ENCODE measurements at regions not wholly inside any gene's neighbourhood (a gene's known extent, or its start where the extent isn't known, plus 50 kb on each side); places are given as distances from the start of the nearest gene placed in this dataset.
"Not testable (repeated sequence)": the region's sequence is repeated elsewhere in the genome, so short reads cannot be mapped to it uniquely, and the experiment has no call there.

DNA sequence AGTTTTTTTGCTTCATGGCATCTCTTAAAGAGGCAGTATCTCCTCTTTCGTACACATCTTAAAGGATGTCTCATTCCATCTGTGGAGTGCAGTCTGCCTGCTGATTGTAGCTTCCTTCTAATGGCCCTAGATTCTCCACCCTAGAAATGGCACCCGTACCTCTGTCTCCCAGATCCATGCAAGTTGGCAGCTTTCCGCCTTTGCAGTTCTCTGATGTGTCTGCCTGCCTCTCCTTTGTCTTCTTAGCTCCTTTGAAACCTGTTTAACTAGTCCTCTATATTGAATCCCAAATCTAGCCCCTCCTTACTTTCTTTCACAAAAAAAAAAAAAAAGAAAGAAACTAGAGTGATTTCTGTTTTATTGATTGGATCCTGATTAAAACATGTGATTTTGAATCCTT, 1025.0 kb downstream of the ZPLD1 start:
- DNase-seq (ENCODE audit: low read depth, low spot score) = no peak

DNA sequence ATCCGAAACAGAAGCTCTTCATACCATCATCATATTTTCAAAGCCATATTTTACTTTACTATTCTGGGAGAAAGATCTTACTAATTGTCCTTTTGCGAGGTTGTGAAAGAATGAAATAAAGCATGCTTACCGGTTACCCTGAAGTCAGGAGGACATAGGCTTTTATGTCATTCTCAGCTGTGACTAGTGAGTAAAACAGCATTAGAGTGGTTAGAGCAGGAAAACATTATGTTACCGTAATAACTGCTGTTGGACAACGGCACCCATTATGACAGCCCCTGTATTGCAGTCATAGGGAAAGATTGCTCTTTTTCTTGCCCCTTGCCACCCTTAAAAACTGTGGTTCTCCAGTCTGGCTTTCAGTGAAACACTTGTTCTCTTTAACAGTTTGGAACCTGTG, 1035.7 kb downstream of the ZPLD1 start:
- no peak for DNase-seq (ENCODE audit: low read depth, low spot score)

DNA sequence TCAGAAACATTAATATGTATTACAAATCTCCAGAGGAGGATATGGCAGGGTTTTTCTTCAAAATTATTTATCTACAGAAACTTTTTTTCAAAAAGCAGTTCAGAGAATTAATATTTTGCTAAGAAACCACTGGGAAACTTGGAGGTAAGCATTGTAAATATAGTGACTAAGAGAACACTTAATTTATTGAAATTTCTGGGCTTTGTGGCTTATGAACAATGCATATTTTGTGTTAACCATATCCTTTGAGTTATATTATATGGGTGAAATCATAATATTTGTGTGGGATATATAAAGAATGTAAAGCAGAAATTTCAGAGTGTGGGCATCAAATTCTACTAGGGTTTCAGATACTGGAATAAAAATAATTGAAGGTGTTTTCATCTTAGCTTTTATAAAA, 1059.2 kb downstream of the ZPLD1 start:
- no peak for DNase-seq (ENCODE audit: low read depth, low spot score)

DNA sequence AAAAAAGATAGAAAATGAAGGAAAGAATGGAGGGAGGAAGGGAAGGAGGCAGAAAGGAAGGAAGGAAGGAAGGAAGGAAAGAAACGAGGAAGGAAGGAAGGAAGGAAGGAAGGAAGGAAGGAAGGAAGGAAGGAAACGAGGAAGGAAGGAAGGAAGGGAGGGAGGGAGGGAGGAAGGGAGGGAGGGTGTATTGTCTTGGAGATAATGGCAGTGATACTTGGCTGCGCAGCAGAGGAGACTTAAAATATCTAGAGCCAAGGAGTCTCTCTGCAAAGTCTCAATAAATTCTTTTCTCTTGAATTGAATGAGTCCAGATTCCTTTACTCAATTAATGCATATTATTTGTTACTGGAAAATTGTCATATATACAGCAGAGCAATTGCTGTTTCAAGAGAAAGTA, 1059.7 kb downstream of the ZPLD1 start:
- no peak for DNase-seq (ENCODE audit: low read depth, low spot score)

DNA sequence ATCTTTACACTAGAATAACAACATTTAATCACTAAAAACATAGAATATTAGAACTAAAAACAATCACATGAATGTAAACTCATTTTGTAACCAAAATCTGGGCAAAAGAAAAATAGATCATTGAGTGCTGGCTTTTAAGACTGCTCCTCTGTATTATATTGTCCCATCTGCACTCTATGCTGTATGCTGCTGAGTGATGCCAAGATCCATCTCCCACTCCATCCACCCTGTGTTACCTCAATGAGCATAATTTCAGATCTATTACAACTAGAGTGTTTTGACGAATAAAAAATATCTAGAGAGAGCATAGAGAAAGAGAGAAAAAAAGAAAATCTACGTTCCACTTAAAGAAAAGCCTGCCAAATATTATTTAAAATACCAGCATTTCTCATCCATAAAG, 1060.4 kb downstream of the ZPLD1 start:
- no peak for DNase-seq (ENCODE audit: low read depth, low spot score)

DNA sequence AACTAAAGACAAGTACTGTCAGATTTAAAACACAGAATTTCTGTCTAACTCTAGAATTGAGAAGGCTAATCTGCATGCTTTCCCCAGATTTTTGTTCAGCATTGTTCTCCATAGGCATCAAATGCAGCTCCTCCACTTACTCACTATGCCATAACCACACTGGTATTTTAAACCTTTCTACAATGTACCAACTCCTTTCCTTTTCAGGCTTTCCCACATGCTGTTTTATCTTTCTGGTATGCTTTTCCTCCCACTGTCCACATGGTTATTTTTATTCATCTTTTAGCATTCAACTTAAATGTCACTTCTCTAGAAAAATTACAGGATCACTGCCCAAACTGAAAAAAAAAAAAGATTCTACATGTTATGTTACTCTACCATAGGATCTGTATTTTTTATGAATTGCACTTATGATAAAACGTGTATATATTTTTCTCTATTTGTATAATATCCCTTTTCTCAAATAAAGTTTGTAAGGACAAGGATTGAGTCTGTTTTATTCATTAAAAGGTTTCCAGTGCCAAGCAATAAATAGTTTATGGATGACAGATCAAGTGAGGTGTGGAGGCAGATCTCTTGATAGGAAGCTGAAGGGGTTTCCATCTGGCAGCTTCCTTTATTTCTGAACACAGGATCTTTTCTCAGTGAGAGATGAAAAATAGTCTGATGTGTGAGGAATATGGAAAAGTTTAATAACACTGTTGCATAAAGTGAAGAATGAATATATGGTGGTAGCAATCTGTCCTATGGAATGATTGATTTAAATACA, 1064.5 kb downstream of the ZPLD1 start:
- no peak for DNase-seq (ENCODE audit: low read depth, low spot score)

DNA sequence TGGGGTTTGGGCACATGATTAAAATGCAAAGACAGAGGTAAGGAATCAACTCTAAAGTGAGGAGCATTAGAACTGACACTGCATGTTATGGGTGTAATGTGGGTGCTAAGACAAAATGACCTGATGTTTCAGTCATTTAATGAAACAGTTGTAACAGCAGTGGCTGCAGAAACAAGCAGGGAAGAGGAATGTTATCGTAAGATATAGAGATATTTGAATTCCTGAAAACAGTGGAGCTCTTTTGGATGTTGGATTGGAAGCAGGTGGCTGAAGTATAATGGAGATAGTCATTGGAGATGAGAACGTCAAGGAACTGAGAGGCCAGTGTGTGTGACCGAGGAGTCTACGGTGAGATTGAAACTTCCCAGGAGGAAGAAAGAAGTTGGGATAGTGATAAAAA, 1065.2 kb downstream of the ZPLD1 start:
- no peak for DNase-seq (ENCODE audit: low read depth, low spot score)

DNA sequence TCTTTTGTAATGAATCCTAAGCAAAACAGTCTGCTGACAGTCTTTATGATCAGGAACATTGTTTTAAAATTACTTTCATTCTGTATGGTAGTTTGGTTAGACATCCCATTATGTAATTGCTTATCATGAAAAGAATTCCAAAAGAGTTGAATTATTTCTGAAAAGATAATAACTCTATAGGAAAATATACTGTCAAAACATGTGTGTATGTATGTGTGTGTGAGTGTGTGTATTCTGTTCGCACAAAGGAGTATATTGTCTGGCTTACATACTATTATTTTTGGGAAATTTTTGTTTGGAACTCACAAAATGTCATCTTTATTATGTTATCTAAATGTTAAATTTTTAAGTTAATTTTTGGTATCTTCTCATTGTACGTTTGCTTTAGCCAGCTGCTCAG, 1075.9 kb downstream of the ZPLD1 start:
- no peak for DNase-seq (ENCODE audit: low read depth, low spot score)

DNA sequence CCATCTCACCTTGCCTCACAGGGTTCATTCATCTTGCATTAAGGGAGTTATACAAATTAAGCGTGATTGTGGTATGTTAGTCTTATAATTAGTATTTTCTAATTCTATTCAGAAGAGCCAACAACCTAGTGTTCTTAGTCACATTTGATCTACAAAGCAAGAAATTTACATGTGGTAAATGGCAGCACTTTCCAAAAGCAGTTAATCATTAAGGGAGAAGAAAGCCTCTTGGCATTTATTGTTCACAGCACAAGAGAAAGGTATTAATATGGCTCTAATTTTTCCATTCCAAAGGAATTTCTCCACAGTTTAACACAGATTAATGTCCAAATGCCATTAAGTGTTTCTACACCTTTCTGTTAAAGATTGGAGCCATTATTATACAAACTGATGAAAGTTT, 1077.1 kb downstream of the ZPLD1 start:
- DNase-seq (ENCODE audit: low read depth, low spot score) = no peak

DNA sequence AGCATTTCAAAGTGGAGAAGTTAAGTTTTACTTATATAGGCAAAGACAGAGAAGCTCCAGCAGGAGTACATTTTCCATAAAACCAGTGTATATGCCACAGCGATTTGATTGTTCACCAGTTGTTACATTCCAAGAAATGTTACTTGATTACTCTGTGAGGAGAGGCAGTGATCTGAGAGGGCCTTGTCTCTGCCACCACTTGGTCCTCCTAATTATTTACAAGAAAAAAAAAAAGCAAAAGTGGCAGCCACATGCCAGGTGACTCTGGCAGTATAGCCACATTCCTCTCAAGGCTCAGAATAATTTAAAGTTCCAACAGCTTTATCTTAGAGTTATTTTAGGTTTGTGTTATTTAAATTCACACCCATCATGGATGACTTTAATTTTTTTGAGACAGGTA, 1077.8 kb downstream of the ZPLD1 start:
- DNase-seq (ENCODE audit: low read depth, low spot score) = no peak

DNA sequence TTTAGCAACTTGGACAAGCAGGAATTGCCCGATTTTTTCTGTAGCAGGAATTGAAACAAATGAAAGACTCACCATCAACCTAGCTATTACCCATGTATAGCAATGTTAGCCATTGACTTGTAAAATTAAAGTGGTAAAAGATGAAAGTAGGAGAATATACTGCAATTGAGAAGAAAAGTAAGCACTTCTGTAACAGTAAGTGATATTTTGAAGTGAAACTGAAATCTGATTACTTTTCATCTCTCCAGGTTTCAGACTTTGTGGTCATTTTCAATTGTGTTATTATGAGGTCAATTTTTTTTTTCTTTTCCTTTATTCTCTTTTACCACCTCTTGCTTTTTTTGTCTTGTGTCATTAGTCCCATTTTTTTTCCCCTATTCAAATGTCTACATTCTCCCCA, 1078.2 kb downstream of the ZPLD1 start:
- DNase-seq (ENCODE audit: low read depth, low spot score) = no peak

DNA sequence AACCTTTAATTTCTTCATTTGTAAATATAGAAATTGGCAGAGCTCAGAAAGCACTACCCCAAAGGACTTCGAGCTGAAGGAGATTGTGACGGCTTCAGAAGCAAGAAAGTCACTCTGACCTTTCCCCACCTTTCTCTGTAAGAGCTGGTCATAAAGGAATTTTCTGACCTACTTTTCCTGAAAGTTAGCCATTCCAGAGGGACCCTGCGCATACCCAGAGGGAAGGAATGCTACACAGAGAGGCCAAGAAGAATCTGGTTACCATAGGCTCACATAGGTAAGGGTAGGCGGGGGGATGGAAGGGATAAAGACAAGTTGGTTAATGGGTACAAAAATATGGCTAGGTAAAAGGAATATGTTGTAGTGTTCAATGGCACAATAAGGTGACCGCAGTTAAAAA, 1080.3 kb downstream of the ZPLD1 start:
- DNase-seq (ENCODE audit: low read depth, low spot score) = no peak

DNA sequence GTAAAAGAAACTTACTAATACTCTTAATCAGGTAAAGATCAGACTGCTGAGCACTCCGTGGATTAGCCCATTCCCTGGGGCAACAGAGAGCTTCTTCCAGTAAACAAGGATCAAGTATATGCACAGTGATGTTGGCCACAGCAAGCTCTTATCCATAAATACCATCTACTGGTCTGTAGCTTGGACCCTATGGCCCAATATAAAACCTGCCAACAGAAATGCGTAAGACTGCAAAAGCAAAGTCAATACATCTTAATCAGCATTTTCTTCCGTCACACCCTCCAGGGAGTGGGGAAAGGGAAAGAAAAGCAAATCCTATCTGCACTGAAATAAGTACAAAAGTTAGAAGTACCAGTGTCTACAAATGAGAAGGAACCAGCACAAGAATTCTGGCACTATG, 1082.1 kb downstream of the ZPLD1 start:
- no peak for DNase-seq (ENCODE audit: low read depth, low spot score)

DNA sequence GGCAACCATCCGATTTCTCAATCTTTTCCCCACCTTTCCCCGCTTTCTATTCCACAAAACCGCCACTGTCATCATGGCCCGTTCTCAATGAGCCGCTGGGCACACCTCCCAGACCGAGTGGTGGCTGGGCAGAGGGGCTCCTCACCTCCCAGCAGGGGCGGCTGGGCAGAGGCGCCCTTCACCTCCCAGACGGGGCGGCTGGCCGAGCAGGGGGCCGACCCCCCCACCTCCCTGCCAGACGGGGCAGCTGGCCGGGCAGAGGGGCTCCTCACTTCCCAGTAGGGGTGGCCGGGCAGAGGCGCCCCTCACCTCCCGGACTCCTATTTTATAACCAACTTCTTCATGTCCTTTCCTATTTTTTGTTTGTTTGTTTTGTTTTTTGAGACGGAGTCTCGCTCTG, 1096.5 kb downstream of the ZPLD1 start:
- DNase-seq (ENCODE audit: low read depth, low spot score) = not testable (repeated sequence)

DNA sequence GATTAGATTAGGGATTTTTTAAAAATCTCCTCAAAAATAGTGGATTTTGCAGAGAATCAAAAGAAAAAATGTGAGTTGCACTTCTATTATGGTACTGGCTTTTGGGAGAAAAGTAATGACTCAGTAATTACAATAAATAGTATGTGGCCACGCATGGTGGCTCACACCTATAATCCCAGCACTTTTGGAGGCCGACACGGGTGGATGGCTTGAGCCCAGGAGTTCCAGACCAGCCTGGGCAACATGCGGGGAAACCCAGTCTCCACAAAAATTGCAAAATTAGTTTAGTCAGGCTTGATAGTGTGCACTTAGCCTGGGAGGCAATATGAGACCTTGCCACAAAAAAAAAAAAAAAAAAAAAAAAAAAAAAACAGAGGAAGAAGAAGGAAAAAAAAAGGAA, 1098.2 kb downstream of the ZPLD1 start:
- DNase-seq (ENCODE audit: low read depth, low spot score) = no peak

DNA sequence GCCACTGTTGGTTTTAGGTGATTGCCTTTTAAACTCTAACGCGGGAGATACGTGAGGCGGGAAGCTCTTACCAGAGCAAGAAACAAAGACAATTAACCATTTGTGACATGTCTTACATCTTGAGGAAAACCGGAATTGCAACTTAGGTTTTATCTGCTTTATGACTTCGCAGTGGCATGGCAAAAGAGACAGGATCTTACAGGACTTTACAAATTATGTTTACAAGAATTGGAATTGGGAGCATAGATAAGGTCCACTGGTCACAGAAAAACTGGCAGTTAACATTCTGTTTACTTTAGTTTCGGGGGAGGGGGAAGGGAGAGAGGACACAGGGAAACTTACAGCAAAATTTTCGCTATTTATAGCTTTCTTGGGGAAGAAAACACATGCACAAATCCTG, 1119.6 kb downstream of the ZPLD1 start:
- no peak for DNase-seq (ENCODE audit: low read depth, low spot score)

DNA sequence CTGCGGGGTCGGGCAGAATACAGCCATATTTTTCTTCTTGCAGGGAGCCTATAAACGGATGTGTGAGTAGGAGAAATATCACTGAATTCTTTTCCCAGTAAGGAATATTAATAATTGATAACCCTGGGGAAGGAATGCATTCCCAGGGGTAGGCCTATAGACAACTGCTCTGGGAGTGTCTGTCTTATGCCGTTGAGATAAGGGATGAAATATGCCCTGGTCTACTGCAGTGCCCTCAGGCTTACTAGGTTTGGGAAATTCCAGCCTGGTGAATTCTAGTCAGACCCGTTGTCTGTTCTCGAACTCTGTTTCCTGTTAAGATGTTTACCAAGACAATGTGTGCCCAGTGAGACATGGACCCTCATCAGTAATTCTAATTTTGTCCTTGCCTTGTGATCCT, 1129.3 kb downstream of the ZPLD1 start:
- DNase-seq (ENCODE audit: low read depth, low spot score) = not testable (repeated sequence)

DNA sequence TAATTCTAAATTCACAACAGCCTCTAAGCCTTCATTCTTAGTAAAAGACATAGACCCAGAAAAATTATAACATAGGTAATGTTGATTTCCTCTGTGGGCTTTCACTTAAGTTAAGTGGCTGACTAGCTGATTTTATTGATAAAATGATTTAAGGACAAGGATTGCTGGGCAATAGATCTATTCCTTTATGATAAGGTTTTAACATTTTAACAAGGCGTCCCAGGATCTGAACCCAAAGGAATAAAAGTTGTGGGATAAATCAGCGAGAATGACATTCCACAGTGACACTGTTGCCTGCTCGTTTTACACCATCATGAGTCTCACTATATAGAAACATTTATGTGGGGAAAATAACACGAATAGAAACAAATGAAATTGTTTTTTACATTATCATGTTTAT, 1151.0 kb downstream of the ZPLD1 start:
- DNase-seq (ENCODE audit: low read depth, low spot score) = no peak

DNA sequence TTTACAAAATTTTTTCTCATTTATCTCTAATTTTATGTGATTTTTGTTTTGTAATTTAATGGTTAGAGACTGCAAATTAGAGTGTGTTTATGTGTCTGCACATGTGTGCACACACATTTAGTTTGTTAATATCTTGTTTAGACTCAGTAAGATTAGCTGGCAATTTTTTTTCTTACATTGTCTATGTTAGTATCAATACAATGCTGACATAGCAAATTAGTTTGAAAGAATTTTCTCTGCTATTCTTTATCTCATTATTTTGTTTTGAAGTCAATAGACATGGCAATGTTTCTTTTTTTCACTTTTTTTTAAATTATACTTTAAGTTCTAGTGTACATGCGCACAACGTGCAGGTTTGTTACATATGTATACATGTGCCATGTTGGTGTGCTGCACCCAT, 1155.0 kb downstream of the ZPLD1 start:
- no peak for DNase-seq (ENCODE audit: low read depth, low spot score)

DNA sequence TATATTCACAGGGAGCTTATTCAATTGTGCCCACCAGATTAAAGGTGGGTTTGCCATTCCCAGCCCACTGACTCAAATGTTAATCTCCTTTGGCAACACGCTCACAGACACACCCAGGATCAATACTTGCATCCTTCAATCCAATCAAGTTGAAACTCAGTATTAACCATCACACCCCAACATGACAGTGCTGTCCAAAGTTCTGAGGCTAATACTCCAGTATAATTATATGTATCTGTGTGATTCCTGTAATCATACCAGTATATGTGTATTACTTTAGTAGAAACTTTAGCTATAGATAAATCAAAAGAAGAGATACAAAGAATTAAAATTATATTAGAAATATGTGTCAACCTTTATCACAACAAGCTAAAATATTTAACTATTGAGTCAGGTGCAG, 1166.0 kb downstream of the ZPLD1 start:
- DNase-seq (ENCODE audit: low read depth, low spot score) = no peak

DNA sequence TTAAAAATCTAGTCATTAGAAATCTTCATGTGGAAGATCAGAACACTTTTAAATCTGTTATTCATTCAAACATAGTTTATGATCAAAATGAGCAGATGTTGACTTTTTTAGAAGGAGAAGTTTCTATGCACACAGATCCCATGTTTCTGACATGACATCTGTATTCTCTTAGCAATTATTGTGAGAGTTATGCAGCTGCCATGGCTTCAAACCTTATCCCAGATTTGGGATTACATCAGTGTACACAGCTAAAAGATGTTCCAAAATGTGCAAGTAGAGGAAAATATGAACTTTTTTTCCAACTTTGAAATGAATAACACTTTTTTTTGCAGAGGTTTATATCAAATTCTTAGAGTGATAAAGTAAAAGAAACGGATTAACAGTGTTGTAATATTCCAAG, 1166.9 kb downstream of the ZPLD1 start:
- no peak for DNase-seq (ENCODE audit: low read depth, low spot score)

DNA sequence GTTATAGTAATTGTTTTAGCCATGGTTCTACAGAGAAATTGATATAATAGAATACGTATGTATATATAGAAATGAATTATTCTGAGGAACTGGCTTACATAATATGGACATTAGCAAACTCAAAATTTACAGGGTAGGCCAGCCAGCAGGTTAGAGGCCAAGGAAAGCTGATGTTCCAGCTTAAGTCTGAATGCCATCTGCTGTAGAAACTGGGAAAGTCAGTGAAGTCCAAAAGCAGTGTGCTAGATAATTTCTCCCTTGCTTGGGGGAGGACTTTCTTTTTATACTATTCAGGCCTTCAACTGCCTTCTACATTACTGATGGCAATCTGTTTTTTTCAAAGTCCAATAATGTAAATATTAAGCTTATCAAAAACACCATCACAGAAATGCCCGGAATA, 1174.7 kb downstream of the ZPLD1 start:
- no peak for DNase-seq (ENCODE audit: low read depth, low spot score)

DNA sequence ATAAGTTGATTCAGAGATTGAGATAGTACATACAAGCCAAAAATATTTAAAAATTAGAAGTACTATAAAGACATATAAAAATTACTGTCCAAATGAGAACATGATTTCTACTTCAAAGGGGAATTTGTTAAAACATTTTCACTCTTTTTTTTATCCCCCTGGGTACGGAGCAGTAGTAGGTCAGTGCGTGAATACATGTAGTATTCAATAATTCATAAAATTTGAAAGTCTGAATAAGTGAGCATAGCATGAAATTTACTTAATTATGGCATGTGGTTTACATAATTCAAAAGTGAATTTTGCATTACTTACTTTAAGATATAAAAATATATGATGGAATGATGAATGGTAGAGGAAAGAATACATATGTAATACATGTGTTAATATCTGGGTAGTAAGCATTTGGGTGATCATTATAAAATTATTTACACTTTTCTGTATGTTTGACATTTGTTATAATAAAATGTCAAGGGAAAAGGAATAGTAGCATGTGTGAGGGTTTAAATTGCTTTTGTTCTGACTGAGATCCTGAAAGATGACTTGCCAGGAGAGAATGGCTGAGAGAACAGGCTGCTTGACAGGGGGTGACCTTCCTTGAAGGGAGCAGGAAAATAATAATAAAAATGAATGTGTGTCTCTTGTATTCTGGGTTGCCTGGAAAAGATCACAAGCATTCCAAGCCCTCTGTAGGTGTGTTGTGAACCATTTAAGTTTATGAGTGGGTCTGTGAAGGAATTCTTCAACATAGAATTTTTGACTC, 1178.8 kb downstream of the ZPLD1 start:
- DNase-seq (ENCODE audit: low read depth, low spot score) = no peak

Measured in pulmonary artery endothelial cell (primary cell).